ENCODE measurements at regions not wholly inside any gene's neighbourhood (a gene's known extent, or its start where the extent isn't known, plus 50 kb on each side); places are given as distances from the start of the nearest gene placed in this dataset.
A peak's percentile ranks its signal among the peaks of the same experiment; 100 is the strongest.

DNA sequence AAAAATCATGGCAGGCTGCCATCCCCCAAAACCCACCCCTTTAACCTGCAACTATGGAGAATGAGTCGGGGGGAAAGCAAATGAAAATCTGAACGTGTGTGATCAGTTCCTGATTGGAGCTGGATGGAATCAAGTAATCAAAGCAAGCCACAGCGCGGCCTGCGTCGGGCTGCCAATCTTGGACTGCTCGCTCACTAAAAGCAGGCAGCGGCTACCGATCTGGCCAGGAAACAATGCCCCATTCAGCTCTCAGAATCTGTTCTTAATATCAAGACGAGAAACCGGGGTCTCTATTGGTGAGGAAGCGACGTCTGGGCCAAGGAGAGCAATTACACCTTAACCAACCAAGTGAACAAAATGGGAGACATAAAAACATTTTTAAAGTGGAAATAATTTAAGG lies 472.2 kb downstream of the SOX6 start:
- no peak for DNase-seq (ENCODE audit: low spot score)

DNA sequence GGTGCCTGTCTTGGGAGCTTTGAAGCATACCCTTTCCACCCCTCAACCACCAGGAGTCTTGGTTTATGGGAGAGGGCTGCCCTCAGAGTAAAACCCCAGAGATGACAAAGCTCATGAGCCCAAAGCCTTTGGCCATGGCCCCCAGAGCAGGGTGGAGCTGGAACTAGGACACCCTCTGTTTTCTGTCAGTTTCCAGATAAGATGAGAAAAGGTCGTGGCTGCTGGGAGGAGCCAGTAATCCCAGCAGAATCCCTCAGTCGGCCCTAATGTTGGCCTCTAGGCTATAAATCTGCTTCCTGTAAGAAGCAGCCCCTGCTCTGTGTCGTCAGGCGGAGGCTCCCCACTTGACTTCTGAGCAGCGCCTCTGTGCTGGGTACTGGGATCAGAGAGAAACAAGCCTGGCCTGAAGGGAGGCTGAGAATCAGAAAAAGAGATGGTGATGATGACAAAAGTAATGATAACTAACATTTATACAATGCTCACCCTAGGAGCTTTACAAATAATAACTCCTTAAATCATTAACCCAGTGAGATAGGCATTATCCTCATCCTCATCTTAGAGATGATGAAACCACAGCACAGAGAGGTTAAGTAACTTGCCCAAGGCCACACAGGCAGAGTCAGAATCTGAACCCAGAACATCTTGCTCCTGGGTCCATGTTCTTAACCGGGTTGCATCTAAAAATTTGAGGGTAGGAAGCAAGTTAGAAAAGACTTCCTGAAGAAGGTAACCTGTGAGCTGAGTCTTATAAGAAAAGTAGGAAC lies 471.4 kb downstream of the SOX6 start:
- DNase-seq (ENCODE audit: low spot score) = no peak

DNA sequence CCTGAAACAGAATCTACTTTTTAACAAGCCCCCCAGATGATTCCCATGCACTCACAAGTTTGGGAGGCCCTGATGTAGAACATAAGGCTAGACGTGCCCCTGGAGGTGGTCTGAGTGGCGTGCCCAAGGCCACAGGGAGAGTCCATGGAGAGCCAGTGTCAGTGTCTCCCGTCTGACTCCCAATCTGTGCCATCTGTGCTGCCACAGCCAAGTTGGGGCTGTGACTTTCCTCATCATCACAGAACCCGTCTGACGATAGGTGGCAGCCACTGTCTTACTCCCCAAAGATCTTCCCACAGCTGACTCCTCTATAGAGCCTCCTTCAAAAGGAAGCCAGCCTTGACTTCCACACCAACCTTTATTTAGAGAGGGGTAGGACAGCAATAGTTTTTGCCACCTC lies 470.5 kb downstream of the SOX6 start:
- DNase-seq (ENCODE audit: low spot score) = no peak

DNA sequence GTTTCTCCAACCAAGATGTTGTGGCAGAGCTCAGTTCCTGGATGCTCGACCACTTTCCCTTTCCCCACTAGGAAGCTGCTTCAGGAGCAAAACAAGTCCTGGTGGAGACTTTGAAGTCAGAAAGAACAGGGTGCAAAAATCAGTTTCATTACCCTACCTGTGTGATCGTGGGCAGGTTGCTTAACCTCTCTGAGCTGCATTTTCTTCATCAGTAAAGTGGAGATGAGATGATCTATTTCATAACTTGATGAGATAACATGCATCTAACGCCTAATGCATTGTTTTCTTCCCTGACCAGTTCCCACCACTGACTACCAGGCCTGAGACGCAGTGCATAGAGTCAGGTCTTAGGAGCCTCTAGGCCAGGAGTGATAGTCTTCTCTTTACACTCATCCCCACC lies 470.0 kb downstream of the SOX6 start:
- DNase-seq (ENCODE audit: low spot score) = no peak

DNA sequence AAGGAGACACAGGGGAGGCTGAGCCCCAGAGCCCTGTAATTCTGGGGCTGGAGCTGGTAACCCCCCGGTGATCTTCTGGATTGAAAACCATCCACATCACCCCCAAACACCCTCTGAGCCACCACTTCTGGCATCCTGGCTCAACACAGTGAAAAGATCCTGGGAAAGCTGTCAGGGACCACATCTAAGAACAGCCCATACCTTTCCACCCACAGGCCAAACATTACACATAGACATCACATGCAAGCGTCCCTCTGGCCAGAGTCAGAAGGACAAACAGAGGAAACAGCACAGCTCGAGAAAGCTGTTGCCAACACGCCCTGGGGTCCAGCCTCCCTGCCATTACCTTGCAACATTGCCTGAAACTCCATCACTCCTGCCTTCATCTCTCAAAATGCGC lies 469.5 kb downstream of the SOX6 start:
- DNase-seq (ENCODE audit: low spot score) = no peak

DNA sequence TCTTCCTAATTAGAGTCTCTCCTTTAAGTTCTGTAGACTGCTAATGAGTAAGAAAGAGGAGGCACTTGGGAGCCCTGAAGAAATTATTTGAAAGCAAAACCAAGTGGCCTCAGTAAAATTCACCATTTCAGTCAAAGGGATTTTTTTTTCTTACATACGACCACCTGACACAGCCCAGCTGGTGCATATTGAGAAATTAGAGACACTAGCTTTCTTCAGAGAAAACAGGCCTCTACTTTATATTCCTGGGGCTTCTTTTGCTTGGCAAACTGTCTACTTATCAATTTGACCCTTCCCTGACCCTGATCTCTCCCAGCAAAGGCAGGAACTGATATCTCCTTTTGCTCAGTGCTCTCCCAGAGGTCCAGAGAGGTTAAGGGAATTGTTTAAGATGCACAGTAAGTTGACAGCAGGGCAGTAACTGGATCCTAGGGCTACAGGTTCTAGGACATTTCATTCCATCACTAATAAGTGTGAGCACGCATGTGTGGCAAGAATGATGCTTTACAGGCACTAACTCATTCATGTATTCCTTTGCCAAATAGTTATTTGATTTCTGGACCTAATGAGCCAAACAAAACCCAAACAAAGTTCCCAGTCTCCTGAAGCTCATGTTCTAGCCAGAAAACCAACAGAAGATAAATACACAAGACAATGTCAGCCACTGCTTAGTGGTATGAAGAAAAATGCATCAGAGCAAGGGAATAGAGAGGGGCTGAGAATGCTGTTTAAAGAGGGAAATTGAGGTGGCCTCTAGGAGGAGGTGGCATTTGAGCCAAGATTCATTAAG lies 467.6 kb downstream of the SOX6 start:
- DNase-seq (ENCODE audit: low spot score) = no peak

DNA sequence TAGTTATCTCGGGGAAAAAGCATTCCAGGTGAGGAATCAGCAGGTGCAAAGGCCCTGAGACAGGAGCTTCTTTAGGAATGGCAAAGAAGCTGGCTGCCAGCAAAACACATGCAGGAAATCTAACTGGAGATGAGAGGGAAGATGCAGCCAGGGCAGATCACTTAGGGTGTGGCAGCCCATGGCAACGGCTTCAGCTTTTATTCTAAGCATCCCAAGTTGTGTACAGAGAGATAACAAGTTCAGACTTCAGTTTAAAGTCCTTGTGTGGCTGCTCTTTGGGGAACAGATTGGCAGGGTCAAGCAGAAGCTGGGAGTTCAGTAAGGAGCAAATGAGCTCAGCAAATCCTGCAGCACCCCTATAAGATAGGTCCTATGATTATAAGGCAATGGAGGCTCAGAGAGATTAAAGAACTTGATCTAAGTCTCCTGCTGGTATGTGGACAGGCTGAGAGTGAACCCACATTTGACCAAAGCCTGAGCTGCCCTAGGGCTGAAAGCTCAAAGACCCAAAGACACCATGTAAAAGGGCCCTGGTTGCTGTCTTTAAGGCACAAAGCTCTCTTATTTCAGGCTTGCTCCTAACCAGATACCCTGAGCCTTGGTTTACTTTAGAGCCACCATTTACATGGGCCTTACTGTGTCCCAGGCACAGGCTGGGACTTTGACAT lies 466.8 kb downstream of the SOX6 start:
- DNase-seq (ENCODE audit: low spot score) = no peak

DNA sequence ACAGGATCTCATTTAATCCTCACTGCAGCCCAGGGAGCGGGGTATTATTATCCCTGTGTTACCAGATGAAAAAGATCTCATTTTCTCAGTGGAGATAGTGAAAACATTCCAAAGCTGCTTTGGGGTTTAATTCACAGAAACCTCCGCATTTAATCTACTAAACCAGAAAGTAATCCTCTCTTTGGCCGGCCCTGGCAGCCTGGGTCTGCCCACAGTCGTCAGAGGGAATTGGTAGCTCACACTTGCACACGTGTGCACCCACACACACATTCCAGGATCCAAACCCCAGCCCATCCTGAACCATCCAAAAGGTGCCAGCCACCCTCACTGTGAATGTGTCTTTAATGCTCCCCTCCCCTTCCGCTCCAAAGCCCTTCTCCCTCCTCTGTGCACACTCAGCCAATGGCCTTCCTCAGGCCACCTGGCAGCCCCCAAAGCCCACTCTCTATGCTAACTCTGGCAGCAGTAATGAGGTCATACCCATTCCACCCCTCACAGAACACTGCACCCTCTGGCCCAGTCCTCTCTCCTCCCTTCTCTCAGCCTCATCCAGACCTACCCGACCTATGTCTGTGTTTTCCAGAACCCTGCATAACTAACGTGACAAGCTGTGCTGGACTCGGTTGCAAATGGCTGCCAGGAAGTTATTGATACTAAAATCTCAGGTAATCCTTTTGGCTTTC lies 466.2 kb downstream of the SOX6 start:
- no peak for DNase-seq (ENCODE audit: low spot score)

DNA sequence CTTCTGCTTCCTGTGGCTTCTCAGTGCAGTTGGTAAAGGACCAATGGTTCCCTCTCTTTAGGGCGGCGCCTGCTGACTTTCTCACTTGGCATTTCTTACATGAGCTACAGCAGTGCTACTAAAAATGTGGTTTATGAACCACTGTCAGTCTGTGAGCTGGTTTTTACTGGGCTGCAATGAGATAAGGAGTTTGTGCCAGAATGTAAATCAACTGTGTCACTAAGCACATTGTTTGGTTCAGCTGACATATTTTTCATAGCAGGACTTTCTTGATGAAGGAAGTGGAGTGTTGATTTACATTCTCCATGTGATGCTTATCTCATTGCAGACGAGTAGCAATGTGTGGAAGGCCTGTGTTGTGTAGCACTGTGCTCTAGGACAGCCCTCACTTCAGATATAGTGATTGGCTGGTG lies 463.3 kb downstream of the SOX6 start:
- DNase-seq (ENCODE audit: low spot score) = peak; percentile 52

DNA sequence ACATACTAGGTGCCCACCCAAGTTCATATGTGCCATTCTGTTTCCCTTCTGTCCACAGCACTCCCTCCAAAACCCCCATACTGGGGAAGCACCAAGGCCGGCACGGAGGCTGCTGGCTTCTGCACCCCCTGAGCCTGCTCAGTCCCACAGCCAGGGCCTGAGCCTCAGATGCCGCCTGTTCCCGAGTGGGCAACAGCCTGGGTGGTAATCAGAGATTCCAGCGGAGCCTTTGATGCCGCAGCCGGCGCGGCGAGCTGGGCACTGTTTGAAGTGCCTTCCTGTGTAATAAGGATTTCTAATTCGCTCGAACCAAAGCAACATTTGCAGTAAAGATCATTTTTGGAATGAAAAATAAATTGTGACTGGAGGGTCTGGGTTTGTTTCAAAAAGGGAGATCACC lies 460.3 kb downstream of the SOX6 start:
- DNase-seq (ENCODE audit: low spot score) = no peak

DNA sequence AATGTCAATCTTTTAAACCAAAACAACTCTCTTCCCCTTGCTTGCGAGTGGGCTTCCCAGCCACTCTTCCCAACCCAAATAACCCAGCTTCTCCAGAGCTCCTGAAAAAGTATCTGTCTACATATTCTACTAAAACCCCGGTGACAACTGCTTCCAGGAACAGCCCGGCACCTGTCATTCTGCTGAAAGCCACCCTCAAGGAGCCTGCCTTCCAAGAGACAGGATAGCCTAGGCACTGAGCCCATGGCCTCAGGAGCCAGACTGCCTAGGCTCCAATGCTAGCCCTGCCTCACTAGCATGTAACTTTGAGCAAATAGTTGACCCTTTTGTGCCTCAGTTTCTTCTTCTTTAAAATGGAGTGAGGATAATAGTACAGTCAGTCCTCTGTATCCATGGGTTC lies 459.8 kb downstream of the SOX6 start:
- DNase-seq (ENCODE audit: low spot score) = no peak

DNA sequence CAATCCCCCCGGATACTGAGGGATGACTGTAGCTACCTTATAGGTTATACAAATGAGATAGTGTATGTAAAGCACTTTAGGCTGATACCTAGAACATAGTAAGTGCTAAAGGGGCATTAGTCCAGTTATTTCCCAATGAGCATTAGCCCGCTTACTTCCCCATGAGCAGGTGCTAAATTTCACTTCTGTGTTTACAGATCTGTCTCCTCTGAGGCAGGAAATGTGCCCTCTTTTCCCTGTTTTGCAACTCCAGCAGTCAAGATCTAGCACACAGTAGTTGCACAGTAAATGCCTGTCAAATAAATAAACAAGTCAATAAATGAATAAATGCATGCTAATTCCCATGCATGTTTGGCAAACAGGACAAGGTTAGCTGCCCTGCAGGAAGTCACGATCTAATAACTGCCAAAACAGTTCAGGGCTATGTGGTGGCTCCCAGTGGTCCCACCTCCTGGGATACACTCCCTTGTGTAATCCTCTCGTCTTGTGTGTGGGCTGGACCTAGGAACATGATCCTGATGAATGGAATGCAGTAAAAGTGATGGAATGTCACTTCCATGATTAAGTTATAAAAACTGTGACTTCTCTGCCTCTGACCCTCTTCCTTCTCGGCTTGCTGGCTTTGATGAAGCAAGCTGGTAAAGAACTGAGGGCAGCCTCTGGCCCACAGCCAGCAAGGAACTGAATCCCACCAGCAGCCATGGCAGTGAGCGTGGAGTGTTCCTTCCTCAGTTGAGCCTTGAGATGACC lies 459.0 kb downstream of the SOX6 start:
- peak; percentile 91 for DNase-seq (ENCODE audit: low spot score)

DNA sequence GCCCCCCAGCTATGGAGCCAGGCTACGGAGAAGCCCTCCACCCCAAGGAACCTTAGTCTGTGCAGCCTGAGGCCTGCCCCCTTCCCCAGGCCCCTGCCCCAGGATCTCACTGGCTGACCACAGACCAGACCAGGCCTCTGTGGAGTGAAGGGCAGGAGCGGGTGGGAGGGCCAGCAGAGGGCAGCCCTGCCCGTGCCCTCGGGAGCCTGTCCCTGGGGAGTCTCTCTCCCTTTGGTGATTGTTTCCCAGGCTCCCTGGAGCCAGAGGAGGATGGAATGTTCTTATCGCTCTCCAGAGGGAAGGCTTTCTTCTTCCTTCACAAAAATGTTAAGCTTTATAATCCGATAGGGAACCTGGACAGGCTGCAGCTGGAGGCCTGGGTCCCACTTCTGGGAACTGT lies 455.3 kb downstream of the SOX6 start:
- no peak for DNase-seq (ENCODE audit: low spot score)

DNA sequence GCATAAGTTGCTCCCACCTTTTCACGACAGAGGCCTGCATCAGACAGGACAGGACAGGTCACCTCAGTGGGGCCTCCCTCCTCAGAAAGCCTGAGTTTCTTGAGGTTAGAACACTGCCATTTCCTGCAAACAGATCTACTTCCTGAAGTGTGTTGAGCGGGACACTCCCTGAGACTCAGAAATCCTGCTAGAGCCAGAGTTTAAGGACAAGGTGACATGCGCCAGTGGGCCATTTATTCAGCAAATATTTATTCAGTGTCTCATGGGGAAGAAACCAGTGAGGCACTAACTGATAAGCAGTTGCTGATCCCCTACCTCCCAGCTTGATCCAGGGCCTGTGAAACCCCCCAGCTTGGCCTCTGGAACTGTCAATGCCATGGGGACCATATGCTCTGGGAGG lies 454.6 kb downstream of the SOX6 start:
- peak; percentile 48 for DNase-seq (ENCODE audit: low spot score)

DNA sequence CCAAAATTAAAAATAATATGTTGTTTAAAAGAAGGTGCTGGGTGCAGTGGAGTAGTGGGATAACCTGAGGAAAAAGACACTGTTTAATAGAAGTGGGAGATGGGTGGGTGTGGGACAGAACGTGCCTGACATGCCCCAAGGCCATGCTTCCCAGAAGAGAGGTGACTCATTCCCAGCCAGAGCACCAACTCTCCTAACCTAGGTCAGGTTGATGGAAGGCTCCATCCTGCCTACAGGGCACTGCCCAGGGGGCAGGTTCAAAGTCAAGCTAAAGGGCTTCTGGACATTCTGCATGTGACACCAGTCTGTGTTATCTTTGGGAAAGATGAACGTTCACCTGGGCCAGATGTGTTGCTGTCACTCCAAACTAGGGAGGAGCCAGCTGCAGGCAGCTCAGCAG lies 453.1 kb downstream of the SOX6 start:
- DNase-seq (ENCODE audit: low spot score) = peak; percentile 19

DNA sequence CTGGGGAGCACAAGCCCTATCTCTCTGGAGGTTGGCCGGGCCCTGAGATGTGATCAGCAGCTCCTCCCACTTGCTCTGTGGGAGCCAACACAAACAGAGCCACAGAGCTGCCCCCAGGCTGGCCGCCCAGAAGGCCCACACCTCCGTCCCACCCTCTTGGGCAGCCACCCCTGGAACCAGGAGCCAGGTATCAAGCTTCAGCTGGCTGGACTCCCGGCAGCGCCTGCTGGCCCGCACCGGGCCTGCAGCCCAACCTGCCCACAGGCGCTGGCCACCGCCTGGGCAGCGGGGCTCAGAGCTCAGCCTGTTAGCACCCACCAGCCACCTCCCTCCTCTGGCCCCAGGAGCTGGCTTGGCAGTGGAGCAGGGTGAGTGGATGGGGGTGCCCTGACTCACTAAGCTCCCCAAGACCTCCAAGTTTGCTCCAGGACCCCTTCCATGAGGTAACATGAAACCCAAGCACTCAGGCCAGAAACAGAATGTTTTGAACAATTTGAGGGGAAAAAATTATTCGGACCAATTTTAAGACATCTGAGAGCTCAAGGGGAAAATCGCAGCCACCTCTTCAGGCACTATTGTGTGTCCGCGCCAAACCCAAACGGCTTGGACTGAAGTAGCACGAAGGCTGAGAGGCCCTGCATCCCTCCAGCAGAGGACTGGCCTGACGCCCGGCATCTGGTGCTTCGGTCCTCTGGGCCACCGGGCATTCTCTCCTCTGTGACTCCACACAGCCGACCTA lies 450.8 kb downstream of the SOX6 start:
- DNase-seq (ENCODE audit: low spot score) = no peak

DNA sequence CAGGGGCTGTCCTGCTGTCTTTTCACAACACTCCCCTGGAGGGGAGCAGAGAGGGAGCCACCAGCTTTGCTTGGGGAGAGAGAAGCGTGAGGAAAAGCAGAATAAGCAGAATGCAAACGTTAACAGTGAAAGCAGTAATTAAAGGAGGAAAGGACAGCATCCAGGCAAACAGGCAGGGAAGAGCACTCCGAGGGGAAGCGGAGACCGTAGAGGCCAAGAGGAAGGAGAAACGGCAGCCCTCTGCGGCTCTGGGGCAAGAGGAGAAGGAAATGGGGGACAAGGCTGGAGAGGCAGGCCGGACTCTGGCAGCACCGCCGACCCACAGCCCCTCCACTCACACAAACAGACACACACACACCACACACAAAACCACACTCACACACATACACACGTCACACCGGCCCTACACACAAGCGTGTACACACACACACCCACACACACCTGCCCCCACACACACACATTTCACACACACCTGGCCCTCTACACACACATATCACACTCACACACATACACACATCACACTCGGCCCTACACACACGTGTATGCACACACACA lies 449.8 kb downstream of the SOX6 start:
- DNase-seq (ENCODE audit: low spot score) = no peak

DNA sequence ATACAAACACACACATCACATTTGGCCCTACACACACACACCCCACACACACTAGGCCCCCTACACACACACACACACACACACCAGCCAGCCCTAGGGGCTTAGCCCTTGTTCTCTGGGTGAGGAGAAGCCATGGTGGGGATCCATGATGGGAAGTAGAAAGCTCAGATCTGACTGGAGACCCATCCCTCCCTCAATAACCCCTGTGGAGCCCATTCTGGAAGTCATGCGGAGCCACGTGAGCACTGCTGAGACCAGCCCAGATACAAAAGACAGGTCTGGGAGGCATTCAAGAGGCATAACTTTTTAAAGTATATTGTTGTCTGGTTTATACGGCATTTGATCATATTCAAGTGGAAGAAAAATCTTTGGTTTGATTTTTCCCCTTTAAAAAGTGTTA lies 448.5 kb downstream of the SOX6 start:
- no peak for DNase-seq (ENCODE audit: low spot score)

DNA sequence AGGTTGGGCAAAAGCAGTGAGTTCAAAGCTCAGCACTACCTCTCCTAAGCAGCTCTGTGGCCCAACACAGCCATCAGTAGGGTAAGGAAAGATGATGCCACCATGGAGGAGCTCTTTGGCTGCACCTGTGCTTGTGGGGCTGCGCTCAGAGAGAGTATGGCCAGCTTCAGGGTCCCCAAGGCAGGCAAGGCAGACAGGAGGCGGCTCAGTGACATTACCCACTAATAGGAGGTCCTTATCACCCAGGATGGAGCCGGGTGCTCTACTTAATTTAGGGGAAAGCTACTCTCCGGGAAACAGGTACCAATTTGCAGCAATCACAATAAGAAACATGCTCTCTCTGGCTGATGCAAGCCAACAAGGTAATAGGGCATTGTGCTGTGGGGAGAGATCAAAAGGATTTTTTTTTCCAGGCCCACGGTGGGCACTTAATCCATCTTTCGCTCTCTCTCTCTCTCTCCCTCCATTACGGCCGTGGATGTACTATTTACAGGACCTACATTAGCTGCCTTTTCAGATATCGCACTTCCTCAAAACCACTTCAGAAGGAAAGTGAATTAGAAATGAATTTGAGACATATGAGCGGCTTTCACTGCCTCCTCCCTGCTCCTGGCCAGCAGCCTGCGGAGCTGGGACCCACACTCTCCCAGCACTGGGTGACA lies 446.3 kb downstream of the SOX6 start:
- DNase-seq (ENCODE audit: low spot score) = no peak

DNA sequence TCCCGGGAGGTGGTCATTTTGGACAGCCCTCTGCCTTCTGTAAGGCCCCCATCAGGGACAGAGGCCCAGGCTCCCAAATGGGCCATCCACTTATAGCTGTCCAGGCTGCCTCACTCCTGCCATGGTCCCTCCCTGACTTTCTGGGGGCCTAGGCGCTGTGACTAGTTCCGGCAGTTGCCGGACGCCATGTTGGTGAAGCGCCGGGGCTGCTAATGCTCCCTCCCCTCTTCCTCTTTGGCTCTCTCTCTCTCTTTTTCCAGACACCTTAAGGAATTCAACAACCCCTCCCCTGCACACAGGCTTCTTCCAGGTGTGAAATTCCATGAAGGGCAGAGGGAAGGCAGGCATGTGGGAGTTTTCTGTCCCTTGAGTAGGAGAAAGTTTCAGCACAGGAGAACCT lies 445.6 kb downstream of the SOX6 start:
- DNase-seq (ENCODE audit: low spot score) = no peak

All from kidney tubule cell (primary cell).